ENCODE measurements at regions not wholly inside any gene's neighbourhood (a gene's known extent, or its start where the extent isn't known, plus 50 kb on each side); places are given as distances from the start of the nearest gene placed in this dataset.

DNA sequence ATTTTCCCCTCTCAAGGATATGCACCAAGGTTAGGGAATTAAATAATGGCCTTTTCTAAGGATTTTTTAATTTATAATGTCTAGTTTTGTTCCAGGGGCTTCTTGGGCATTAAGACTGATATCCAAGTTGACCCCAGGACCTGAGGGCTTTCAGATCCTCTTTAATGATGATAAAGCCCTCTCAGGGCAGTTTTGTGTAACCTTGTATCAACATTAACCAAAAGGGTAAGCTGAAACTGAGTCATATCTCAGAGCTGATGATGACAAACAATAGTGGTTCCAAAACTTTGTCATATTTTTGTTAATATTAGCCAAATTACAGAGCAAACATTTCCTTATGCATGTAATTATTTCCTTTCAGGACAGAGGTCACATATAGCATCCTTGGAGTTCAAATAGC, 309.4 kb upstream of the MAN1A1 start:
- no peak overlapping the region for H2BK20ac ChIP-seq (ENCODE audit: low read depth, low read length)
- H3K4ac ChIP-seq (ENCODE audit: low read depth, low read length): no peak overlapping the region
- dilution Hi-C loops (cut with HindIII; ENCODE audit: low sequenced_read_pairs, unreplicated experiment) (no loop called here), in situ Hi-C loops (cut with MboI; ENCODE audit: low sequenced_read_pairs) (no loop called here), intact Hi-C loops (cut with micrococcal nuclease) (no loop called here)
- TF ChIP-seq MAZ (IDR thresholded peaks at IDR 0.05; ENCODE audit: borderline replicate concordance, low read depth, low read length) (no peak), CHD1 (IDR thresholded peaks at IDR 0.05; ENCODE audit: low read depth, low read length) (no peak)
- H3K27ac ChIP-seq (ENCODE audit: insufficient read depth, low read length): no peak overlapping the region
- no peak overlapping the region for H2BK5ac ChIP-seq (ENCODE audit: low read depth, low read length, poor library complexity, severe bottlenecking)
- H4K8ac ChIP-seq (ENCODE audit: low read depth in 2 of 2, low read length in 2 of 2): no peak overlapping the region
- H2AK9ac ChIP-seq (replicated peaks; ENCODE audit: low read depth, low read length, poor library complexity): no peak overlapping the region
- no peaks in the 10 kb centered on the region for H3K36me3 ChIP-seq (ENCODE audit: control insufficient read depth, insufficient read depth, low read length)
- no peaks in the 10 kb centered on the region for H3K79me1 ChIP-seq (ENCODE audit: low read depth in 1 of 2, low read length in 2 of 2)
- ATAC-seq (ENCODE audit: low read depth) (no peak), DNase-seq (no peak)
- H3K27me3 ChIP-seq (ENCODE audit: control insufficient read depth, insufficient read depth, low read length): no peaks in the 10 kb centered on the region
- no peak overlapping the region for H3K56ac ChIP-seq (ENCODE audit: extremely low read depth, insufficient read depth, low read length)
- H2AK5ac ChIP-seq (ENCODE audit: low read depth, low read length): no peak overlapping the region
- no peak overlapping the region for H3K4me2 ChIP-seq (ENCODE audit: low read depth, low read length)
- no peak overlapping the region for H2BK15ac ChIP-seq (ENCODE audit: low read depth, low read length)
- H3K9me3 ChIP-seq (ENCODE audit: control insufficient read depth, insufficient read depth, low read length): no peaks in the 10 kb centered on the region
- H3K4me1 ChIP-seq (ENCODE audit: control insufficient read depth, insufficient read depth, low read length): no peaks in the 10 kb centered on the region
- BruUV-seq (replicated peaks): no TSS peak
- no peak overlapping the region for H3K18ac ChIP-seq (ENCODE audit: low read depth, low read length)
- H3K14ac ChIP-seq (replicated peaks; ENCODE audit: low read depth, low read length): no peak overlapping the region
- H4K5ac ChIP-seq (ENCODE audit: low read depth, low read length): no peak overlapping the region
- no peak overlapping the region for H2AFZ ChIP-seq (replicated peaks; ENCODE audit: low read length, poor library complexity)
- no peaks in the 10 kb centered on the region for H4K20me1 ChIP-seq (ENCODE audit: insufficient read depth, low read length)
- no peak overlapping the region for H3K23ac ChIP-seq (ENCODE audit: low read depth, low read length)
- no peak overlapping the region for H3K9ac ChIP-seq (ENCODE audit: low read depth, low read length)
- CTCF ChIA-PET: interaction anchor here (0.9 kb wide), 1 partner anchor 13 kb away, joined by 6 read pairs; no protein-coding TSS in a partner anchor
- H2BK120ac ChIP-seq (ENCODE audit: low read depth, low read length): no peak overlapping the region
- H3K4me3 ChIP-seq (ENCODE audit: insufficient read depth, low read depth, low read length): no peak overlapping the region
- no peak overlapping the region for H4K91ac ChIP-seq (ENCODE audit: insufficient read depth, low read depth, low read length)
- no peaks in the 10 kb centered on the region for H3K9me1 ChIP-seq (ENCODE audit: insufficient read depth, low read length)
- POLR2A ChIA-PET (ENCODE audit: unreplicated experiment): no interaction called here

Data from IMR-90 (cell line).